Loucy (cell line): ENCODE measurements at regions not wholly inside any gene's neighbourhood (a gene's known extent, or its start where the extent isn't known, plus 50 kb on each side); places are given as distances from the start of the nearest gene placed in this dataset.

Source experiments
- H2AFZ ChIP-seq: fragments of 200-600 bp; sonication (generic); 2 replicates; pipeline ENCODE4 v1.6.0; 2016; ENCODE audit warnings: antibody characterized with exemption, mild to moderate bottlenecking, low read length, moderate library complexity
- H3F3A ChIP-seq: fragments of 200-600 bp; 2 replicates; pipeline ENCODE4 v1.6.0; 2016; ENCODE audit warnings: antibody characterized with exemption, low read depth, mild to moderate bottlenecking
- H3K27me3 ChIP-seq: fragments of 200-600 bp; sonication (generic); 2 replicates; pipeline ENCODE4 v1.6.1; 2014; ENCODE audit warnings: low read length, mild to moderate bottlenecking; ENCODE audit not compliant: insufficient read depth, poor library complexity, severe bottlenecking
- H3K36me3 ChIP-seq: fragments of 200-600 bp; sonication (generic); 2 replicates; pipeline ENCODE4 v1.6.1; 2016; ENCODE audit warnings: low read length; ENCODE audit not compliant: insufficient read depth
- H3K4me1 ChIP-seq: fragments of 200-600 bp; sonication (generic); 2 replicates; pipeline ENCODE4 v1.5.1; 2014; ENCODE audit warnings: low read length, mild to moderate bottlenecking; ENCODE audit not compliant: insufficient read depth, poor library complexity, severe bottlenecking
- H3K4me2 ChIP-seq: fragments of 200-600 bp; sonication (generic); 2 replicates; pipeline ENCODE4 v1.6.0; 2014; ENCODE audit warnings: antibody characterized with exemption, low read length, low read depth, mild to moderate bottlenecking; ENCODE audit not compliant: poor library complexity, severe bottlenecking
- H3K4me3 ChIP-seq: fragments of 200-600 bp; sonication (generic); 2 replicates; pipeline ENCODE4 v1.5.1; 2014; ENCODE audit warnings: low read length, mild to moderate bottlenecking, mixed read lengths; ENCODE audit not compliant: poor library complexity, severe bottlenecking
- H3K79me2 ChIP-seq: fragments of 200-600 bp; sonication (generic); 2 replicates; pipeline ENCODE4 v1.6.1; 2014; ENCODE audit warnings: low read length; ENCODE audit not compliant: insufficient read depth
- H3K9ac ChIP-seq: fragments of 200-600 bp; sonication (generic); 2 replicates; pipeline ENCODE4 v1.6.0; 2014; ENCODE audit warnings: mild to moderate bottlenecking, low read depth, low read length, moderate library complexity; ENCODE audit not compliant: poor library complexity, severe bottlenecking
- H3K9me2 ChIP-seq: fragments of 200-600 bp; sonication (generic); replicated peaks from 2 replicates; pipeline ENCODE4 v1.6.1; 2016; ENCODE audit warnings: low read depth, low read length, mixed read lengths
- H3K9me3 ChIP-seq: fragments of 200-600 bp; sonication (generic); 2 replicates; pipeline ENCODE4 v1.6.1; 2014; ENCODE audit warnings: mild to moderate bottlenecking, antibody characterized with exemption, low read length, low read depth; ENCODE audit not compliant: insufficient read depth
- H4K20me1 ChIP-seq: fragments of 200-600 bp; sonication (generic); 2 replicates; pipeline ENCODE4 v1.6.0; 2014; ENCODE audit warnings: antibody characterized with exemption, low read length, mild to moderate bottlenecking; ENCODE audit not compliant: insufficient read depth, poor library complexity, severe bottlenecking
- EZH2phosphoT487 ChIP-seq: fragments of 200-600 bp; IDR thresholded peaks from 2 replicates; pipeline ENCODE4 v1.6.1; 2018; ENCODE audit warnings: antibody characterized with exemption, mild to moderate bottlenecking, moderate library complexity, borderline replicate concordance
- TF ChIP-seq, protein P1 (sequence below): fragments of 200-600 bp; sonication (generic); conservative IDR thresholded peaks from 2 replicates; pipeline ENCODE4 v1.5.1; 2014; ENCODE audit warnings: mild to moderate bottlenecking, antibody characterized with exemption, low read length

DNA sequence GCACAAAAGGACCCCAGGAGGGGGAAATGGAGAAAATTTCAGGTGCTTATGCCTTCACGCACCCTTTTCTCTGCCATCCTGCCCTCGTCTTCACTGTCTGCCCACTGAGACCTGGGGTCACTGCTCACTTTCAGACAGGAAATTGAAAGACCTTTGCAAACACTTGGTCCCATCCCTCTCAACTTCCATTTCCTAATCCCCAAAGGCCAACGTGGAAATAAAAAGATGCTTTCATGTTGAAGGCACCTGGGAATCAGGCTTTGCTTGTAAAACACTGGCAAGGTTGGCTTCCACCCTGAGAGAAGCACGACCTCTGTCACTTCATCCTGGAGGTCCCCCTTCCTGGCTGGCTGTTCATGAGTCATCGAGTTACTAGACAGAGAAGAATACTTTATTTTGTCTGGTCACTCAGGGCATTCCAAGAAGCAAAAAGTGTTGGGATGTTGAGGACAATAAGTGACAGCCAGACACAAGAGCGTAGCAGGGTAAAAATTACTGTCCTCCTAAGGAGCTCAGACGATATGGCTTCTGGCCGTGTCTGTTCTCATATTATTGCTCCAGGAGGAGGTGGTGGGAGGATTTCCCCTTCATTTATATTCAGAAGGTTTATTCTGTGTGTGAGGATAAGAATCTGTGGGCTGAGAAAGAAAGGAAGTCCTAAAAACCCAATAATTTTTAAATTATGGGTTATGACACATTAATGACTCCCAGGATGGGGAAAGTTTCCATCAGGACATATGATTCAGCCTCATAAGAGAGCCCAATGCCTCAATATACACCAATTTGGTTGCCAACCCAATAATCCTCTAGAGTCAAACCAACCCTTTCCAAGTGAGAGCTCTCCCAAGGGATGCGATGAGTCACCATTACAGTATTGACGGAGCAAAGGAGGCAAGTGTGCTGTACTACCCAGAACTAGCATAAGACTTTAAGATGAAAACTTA lies 409.0 kb downstream of the COG6 start:
- Histone ChIP-seq H3K79me2 (no peaks in the 10 kb centered on the region), H3K4me2 (no peak overlapping the region), H3F3A (no peaks in the 10 kb centered on the region), H3K9me2 (no peaks in the 10 kb centered on the region), H2AFZ (no peak overlapping the region), H3K36me3 (no peaks in the 10 kb centered on the region), H3K9me3 (no peaks in the 10 kb centered on the region), H3K9ac (no peak overlapping the region), H3K4me1 (peaks cover 12% of the 10 kb centered on the region), H4K20me1 (no peaks in the 10 kb centered on the region), H3K27me3 (no peaks in the 10 kb centered on the region), H3K4me3 (no peak overlapping the region)
- TF ChIP-seq, protein P1, sequence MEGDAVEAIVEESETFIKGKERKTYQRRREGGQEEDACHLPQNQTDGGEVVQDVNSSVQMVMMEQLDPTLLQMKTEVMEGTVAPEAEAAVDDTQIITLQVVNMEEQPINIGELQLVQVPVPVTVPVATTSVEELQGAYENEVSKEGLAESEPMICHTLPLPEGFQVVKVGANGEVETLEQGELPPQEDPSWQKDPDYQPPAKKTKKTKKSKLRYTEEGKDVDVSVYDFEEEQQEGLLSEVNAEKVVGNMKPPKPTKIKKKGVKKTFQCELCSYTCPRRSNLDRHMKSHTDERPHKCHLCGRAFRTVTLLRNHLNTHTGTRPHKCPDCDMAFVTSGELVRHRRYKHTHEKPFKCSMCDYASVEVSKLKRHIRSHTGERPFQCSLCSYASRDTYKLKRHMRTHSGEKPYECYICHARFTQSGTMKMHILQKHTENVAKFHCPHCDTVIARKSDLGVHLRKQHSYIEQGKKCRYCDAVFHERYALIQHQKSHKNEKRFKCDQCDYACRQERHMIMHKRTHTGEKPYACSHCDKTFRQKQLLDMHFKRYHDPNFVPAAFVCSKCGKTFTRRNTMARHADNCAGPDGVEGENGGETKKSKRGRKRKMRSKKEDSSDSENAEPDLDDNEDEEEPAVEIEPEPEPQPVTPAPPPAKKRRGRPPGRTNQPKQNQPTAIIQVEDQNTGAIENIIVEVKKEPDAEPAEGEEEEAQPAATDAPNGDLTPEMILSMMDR: no peak
- no peak for TF ChIP-seq EZH2phosphoT487

- no peaks in the 10 kb centered on the region for H3K79me2 ChIP-seq
- no peak overlapping the region for H3K4me3 ChIP-seq
- H3K36me3 ChIP-seq: no peaks in the 10 kb centered on the region
- H3K27me3 ChIP-seq: no peaks in the 10 kb centered on the region
- H3K4me1 ChIP-seq: peaks cover 6% of the 10 kb centered on the region
- TF ChIP-seq, protein P1: peak; percentile 91
- no peak for TF ChIP-seq EZH2phosphoT487
- no peak overlapping the region for H3K9ac ChIP-seq
- no peaks in the 10 kb centered on the region for H4K20me1 ChIP-seq
- H3F3A ChIP-seq: no peaks in the 10 kb centered on the region
- peak overlapping the region; percentile 13; the same call in 1 of the 2 replicates for H2AFZ ChIP-seq
- no peaks in the 10 kb centered on the region for H3K9me3 ChIP-seq
- H3K9me2 ChIP-seq: no peaks in the 10 kb centered on the region
- H3K4me2 ChIP-seq: no peak overlapping the region
Observed at GRCh38 chr13:40069173-40070044, 413.9 kb downstream of the COG6 start.

DNA sequence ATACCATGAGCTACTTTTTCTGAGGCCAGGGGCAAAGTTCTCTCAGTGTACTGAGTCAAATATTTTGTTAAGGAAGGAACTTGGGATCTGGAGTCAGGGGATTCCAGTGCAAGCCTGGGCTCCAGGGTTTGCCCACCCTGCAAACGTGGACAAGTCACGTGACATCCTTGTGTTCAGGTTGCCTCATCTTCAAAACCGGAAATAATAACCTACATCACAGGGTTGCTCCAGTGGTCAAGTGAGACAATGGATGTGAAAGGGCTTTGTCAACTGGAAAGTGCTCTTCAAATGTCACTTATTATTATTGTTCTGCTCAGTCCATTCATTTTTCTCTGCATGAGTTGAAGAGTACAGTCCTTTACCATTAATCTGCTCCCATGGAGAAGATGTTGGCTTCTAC lies 414.9 kb downstream of the COG6 start:
- H3K4me2 ChIP-seq: no peak overlapping the region
- H3K4me3 ChIP-seq: no peak overlapping the region
- H3F3A ChIP-seq: no peaks in the 10 kb centered on the region
- no peak for TF ChIP-seq EZH2phosphoT487
- TF ChIP-seq, protein P1: no peak
- H3K4me1 ChIP-seq: no peaks in the 10 kb centered on the region
- H3K27me3 ChIP-seq: no peaks in the 10 kb centered on the region
- no peaks in the 10 kb centered on the region for H3K36me3 ChIP-seq
- no peak overlapping the region for H3K9ac ChIP-seq
- no peaks in the 10 kb centered on the region for H3K9me3 ChIP-seq
- H3K9me2 ChIP-seq: no peaks in the 10 kb centered on the region
- no peaks in the 10 kb centered on the region for H3K79me2 ChIP-seq
- no peak overlapping the region for H2AFZ ChIP-seq
- H4K20me1 ChIP-seq: no peaks in the 10 kb centered on the region
